ENCODE measurements at regions not wholly inside any gene's neighbourhood (a gene's known extent, or its start where the extent isn't known, plus 50 kb on each side); places are given as distances from the start of the nearest gene placed in this dataset.

GRCh38 chr2:65866148-65866547 lies 433.7 kb upstream of the SPRED2 start:
- no peak overlapping the region for H3K27ac ChIP-seq
- intact Hi-C loops (cut with DNase I) = no loop called here
- DNase-seq = no peak

GRCh38 chr2:65864619-65865018 lies 432.2 kb upstream of the SPRED2 start:
- Histone ChIP-seq H3K27ac (no peak overlapping the region), H3K4me1 (no peaks in the 10 kb centered on the region), H3K9me3 (no peaks in the 10 kb centered on the region), H3K27me3 (peaks cover 5% of the 10 kb centered on the region), H3K4me3 (no peak overlapping the region), H3K36me3 (no peaks in the 10 kb centered on the region)
- no peak for TF ChIP-seq CTCF (IDR thresholded peaks at IDR 0.05)
- ATAC-seq (no peak), DNase-seq (no peak)
- intact Hi-C loops (cut with DNase I) = no loop called here

More at GRCh38 chr2:65866148-65866547, 433.7 kb upstream of the SPRED2 start:
- Histone ChIP-seq H3K4me3 (no peak overlapping the region), H3K4me1 (no peaks in the 10 kb centered on the region), H3K9me3 (no peaks in the 10 kb centered on the region), H3K27me3 (peaks cover 5% of the 10 kb centered on the region), H3K36me3 (no peaks in the 10 kb centered on the region)
- no peak for TF ChIP-seq CTCF (IDR thresholded peaks at IDR 0.05)
- ATAC-seq = no peak

GRCh38 chr2:65863713-65864112 lies 431.3 kb upstream of the SPRED2 start:
- Histone ChIP-seq H3K4me1 (no peaks in the 10 kb centered on the region), H3K9me3 (no peaks in the 10 kb centered on the region), H3K36me3 (no peaks in the 10 kb centered on the region), H3K27ac (no peak overlapping the region), H3K27me3 (no peaks in the 10 kb centered on the region), H3K4me3 (no peak overlapping the region)
- DNase-seq (no peak), ATAC-seq (no peak)
- intact Hi-C loops (cut with DNase I) = no loop called here
- no peak for TF ChIP-seq CTCF (IDR thresholded peaks at IDR 0.05)

- intact Hi-C loops (cut with DNase I) = no loop called here
- no peak for ATAC-seq
- TF ChIP-seq CTCF (IDR thresholded peaks at IDR 0.05) = no peak
Observed at GRCh38 chr2:65856928-65857327, 424.5 kb upstream of the SPRED2 start.

GRCh38 chr2:65856423-65856822 lies 424.0 kb upstream of the SPRED2 start:
- Histone ChIP-seq H3K9me3 (no peaks in the 10 kb centered on the region), H3K36me3 (no peaks in the 10 kb centered on the region), H3K27me3 (no peaks in the 10 kb centered on the region), H3K27ac (no peak overlapping the region), H3K4me3 (no peak overlapping the region), H3K4me1 (no peaks in the 10 kb centered on the region)
- no peak for TF ChIP-seq CTCF (IDR thresholded peaks at IDR 0.05)
- intact Hi-C loops (cut with DNase I) = no loop called here
- no peak for DNase-seq
- no peak for ATAC-seq

More at GRCh38 chr2:65856928-65857327, 424.5 kb upstream of the SPRED2 start:
- Histone ChIP-seq H3K27me3 (no peaks in the 10 kb centered on the region), H3K27ac (no peak overlapping the region), H3K36me3 (no peaks in the 10 kb centered on the region), H3K9me3 (no peaks in the 10 kb centered on the region), H3K4me3 (no peak overlapping the region), H3K4me1 (no peaks in the 10 kb centered on the region)
- no peak for DNase-seq

- DNase-seq = no peak
- Histone ChIP-seq H3K9me3 (no peaks in the 10 kb centered on the region), H3K27ac (no peak overlapping the region), H3K4me3 (no peak overlapping the region), H3K4me1 (no peaks in the 10 kb centered on the region), H3K36me3 (no peaks in the 10 kb centered on the region), H3K27me3 (no peaks in the 10 kb centered on the region)
- intact Hi-C loops (cut with DNase I) = no loop called here
- no peak for ATAC-seq
- TF ChIP-seq CTCF (IDR thresholded peaks at IDR 0.05) = no peak
Observed at GRCh38 chr2:65850695-65851094, 418.3 kb upstream of the SPRED2 start.

Data from upper lobe of right lung (tissue), 1 donor.